ENCODE measurements at regions not wholly inside any gene's neighbourhood (a gene's known extent, or its start where the extent isn't known, plus 50 kb on each side); places are given as distances from the start of the nearest gene placed in this dataset.

DNA sequence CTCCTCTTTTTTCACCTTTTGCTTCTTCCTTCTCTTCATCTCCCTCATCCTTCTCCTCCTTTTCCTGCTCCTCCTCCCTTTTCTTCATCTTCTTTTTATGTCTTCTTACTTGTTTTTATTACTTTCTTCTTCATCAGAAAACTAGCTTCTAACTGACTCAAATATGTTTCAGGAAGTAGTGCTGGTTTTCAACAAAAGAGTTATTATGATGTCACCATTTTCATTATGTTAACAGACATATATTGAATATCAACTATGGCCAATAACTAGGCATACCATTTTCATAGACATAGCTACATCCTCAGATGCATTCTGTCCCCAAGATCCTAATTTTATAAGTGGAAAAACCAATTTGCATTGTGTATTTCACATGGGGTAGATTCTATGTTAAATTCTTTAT lies 252.9 kb upstream of the PAPPA start:
- H3K4me1 Mint-ChIP-seq (ENCODE audit: unreplicated experiment): no peaks in the 10 kb centered on the region
- H3K27ac Mint-ChIP-seq (ENCODE audit: unreplicated experiment): no peak overlapping the region
- TF ChIP-seq, protein P1, sequence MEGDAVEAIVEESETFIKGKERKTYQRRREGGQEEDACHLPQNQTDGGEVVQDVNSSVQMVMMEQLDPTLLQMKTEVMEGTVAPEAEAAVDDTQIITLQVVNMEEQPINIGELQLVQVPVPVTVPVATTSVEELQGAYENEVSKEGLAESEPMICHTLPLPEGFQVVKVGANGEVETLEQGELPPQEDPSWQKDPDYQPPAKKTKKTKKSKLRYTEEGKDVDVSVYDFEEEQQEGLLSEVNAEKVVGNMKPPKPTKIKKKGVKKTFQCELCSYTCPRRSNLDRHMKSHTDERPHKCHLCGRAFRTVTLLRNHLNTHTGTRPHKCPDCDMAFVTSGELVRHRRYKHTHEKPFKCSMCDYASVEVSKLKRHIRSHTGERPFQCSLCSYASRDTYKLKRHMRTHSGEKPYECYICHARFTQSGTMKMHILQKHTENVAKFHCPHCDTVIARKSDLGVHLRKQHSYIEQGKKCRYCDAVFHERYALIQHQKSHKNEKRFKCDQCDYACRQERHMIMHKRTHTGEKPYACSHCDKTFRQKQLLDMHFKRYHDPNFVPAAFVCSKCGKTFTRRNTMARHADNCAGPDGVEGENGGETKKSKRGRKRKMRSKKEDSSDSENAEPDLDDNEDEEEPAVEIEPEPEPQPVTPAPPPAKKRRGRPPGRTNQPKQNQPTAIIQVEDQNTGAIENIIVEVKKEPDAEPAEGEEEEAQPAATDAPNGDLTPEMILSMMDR (IDR thresholded peaks at IDR 0.05): no peak
- peaks cover 3% of the 10 kb centered on the region for H3K36me3 Mint-ChIP-seq (ENCODE audit: unreplicated experiment)
- no peak overlapping the region for H3K4me3 Mint-ChIP-seq (ENCODE audit: unreplicated experiment)
- H3K27me3 Mint-ChIP-seq (ENCODE audit: unreplicated experiment): peaks cover 2% of the 10 kb centered on the region
- H3K9me3 Mint-ChIP-seq (ENCODE audit: unreplicated experiment): peaks cover 14% of the 10 kb centered on the region
- no peak for DNase-seq (ENCODE audit: extremely low spot score, unreplicated experiment)

DNA sequence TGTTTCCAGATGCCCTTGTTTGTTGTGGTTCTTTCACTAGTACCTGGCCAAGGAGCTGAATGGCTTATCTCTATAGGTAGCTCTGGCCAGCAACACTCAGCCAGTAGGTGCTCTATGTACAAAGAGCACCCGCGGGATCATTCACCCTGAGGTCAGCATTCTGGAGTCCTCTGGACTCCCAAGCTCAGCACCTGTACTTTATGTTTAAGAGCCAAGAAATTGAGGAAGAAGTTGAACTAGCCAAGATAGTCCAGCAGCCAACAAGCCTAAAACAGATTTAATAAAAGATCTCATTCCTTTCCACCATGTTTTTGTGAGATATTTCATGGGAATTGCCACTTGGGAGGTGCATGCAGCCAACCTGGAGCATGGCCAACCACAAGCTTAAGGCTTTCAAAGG lies 242.6 kb upstream of the PAPPA start:
- no peak for DNase-seq (ENCODE audit: extremely low spot score, unreplicated experiment)
- Mint-ChIP-seq H3K27ac (ENCODE audit: unreplicated experiment) (no peak overlapping the region), H3K36me3 (ENCODE audit: unreplicated experiment) (no peaks in the 10 kb centered on the region), H3K27me3 (ENCODE audit: unreplicated experiment) (no peaks in the 10 kb centered on the region), H3K4me1 (ENCODE audit: unreplicated experiment) (peaks cover 6% of the 10 kb centered on the region), H3K9me3 (ENCODE audit: unreplicated experiment) (no peaks in the 10 kb centered on the region), H3K4me3 (ENCODE audit: unreplicated experiment) (no peak overlapping the region)
- TF ChIP-seq, protein P1 (IDR thresholded peaks at IDR 0.05): no peak

DNA sequence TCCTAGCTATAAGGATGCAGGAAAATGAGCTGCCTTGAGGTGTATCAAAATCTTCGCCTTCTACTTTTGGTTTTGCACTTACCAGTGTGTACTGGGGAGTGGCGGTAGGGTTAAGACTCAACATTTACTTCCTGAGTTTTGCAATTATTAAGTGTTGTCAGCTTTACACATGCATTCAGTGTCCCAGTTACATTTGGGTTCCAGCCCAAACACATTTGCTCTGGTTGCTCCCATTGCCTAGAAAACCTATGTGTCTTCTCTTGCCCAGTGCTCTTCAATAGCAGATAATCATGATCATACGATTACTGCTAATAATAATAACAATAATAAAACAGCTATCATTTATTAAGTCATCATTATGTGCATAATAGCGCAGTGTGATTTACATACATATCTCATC lies 241.5 kb upstream of the PAPPA start:
- H3K4me1 Mint-ChIP-seq (ENCODE audit: unreplicated experiment): peaks cover 6% of the 10 kb centered on the region
- H3K4me3 Mint-ChIP-seq (ENCODE audit: unreplicated experiment): no peak overlapping the region
- TF ChIP-seq, protein P1 (IDR thresholded peaks at IDR 0.05): no peak
- peaks cover 1% of the 10 kb centered on the region for H3K36me3 Mint-ChIP-seq (ENCODE audit: unreplicated experiment)
- H3K27ac Mint-ChIP-seq (ENCODE audit: unreplicated experiment): no peak overlapping the region
- no peaks in the 10 kb centered on the region for H3K9me3 Mint-ChIP-seq (ENCODE audit: unreplicated experiment)
- no peak for DNase-seq (ENCODE audit: extremely low spot score, unreplicated experiment)
- H3K27me3 Mint-ChIP-seq (ENCODE audit: unreplicated experiment): no peaks in the 10 kb centered on the region

DNA sequence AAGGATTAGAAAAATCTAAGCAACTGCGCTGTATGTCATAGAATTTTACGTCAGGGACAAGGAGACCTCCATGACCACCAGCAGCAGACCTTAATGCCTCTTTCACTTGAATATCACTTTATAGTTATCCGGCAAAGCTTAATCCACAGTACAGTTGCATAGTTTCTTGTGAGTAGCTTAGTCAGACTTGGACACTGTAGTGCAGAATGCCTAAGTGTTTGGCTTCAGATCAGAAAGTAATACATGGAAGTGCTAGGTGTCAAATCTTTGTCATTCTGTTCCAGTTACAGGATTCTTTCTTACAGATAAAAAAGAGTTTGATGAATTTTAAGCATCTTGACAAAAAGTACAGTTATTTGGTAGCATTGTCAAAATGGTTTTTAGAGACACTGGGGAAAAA lies 239.9 kb upstream of the PAPPA start:
- peaks cover 1% of the 10 kb centered on the region for H3K36me3 Mint-ChIP-seq (ENCODE audit: unreplicated experiment)
- peaks cover 6% of the 10 kb centered on the region for H3K4me1 Mint-ChIP-seq (ENCODE audit: unreplicated experiment)
- H3K27me3 Mint-ChIP-seq (ENCODE audit: unreplicated experiment): no peaks in the 10 kb centered on the region
- TF ChIP-seq, protein P1 (IDR thresholded peaks at IDR 0.05): no peak
- H3K9me3 Mint-ChIP-seq (ENCODE audit: unreplicated experiment): no peaks in the 10 kb centered on the region
- DNase-seq (ENCODE audit: extremely low spot score, unreplicated experiment): no peak
- H3K27ac Mint-ChIP-seq (ENCODE audit: unreplicated experiment): no peak overlapping the region
- no peak overlapping the region for H3K4me3 Mint-ChIP-seq (ENCODE audit: unreplicated experiment)

DNA sequence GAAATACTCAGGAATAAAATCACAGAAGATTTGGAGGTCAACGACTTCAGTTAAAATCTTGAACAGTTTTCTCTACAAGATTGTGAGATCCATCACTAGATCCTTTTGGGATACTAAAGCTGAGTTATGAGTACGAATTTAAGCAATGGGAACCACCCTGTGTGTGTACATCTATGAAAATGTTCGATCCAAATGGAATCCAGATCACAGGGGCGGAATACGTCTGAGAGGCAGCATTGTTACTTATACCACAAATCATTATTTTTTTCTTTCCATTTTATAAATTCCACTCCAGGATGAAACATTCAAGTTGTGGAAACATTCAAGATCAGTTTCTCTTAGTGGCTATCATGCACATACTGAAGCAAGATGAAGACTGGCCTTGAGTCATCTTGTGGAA lies 239.3 kb upstream of the PAPPA start:
- TF ChIP-seq, protein P1 (IDR thresholded peaks at IDR 0.05): no peak
- H3K9me3 Mint-ChIP-seq (ENCODE audit: unreplicated experiment): no peaks in the 10 kb centered on the region
- H3K27me3 Mint-ChIP-seq (ENCODE audit: unreplicated experiment): no peaks in the 10 kb centered on the region
- H3K27ac Mint-ChIP-seq (ENCODE audit: unreplicated experiment): no peak overlapping the region
- no peak overlapping the region for H3K4me3 Mint-ChIP-seq (ENCODE audit: unreplicated experiment)
- DNase-seq (ENCODE audit: extremely low spot score, unreplicated experiment): no peak
- H3K4me1 Mint-ChIP-seq (ENCODE audit: unreplicated experiment): peaks cover 6% of the 10 kb centered on the region
- H3K36me3 Mint-ChIP-seq (ENCODE audit: unreplicated experiment): peaks cover 1% of the 10 kb centered on the region
